ENCODE measurements at regions not wholly inside any gene's neighbourhood (a gene's known extent, or its start where the extent isn't known, plus 50 kb on each side); places are given as distances from the start of the nearest gene placed in this dataset.

- TF ChIP-seq MAX (IDR thresholded peaks at IDR 0.05) (0 out of 2 replicates have a peak, but pooled peaks have one; percentile 27), TAF1 (IDR thresholded peaks at IDR 0.05; ENCODE audit: low read depth, low read length) (no peak), BCL11A (IDR thresholded peaks at IDR 0.05; ENCODE audit: low read depth in 2 of 2, low read length in 2 of 2) (no peak), CHD1 (IDR thresholded peaks at IDR 0.05; ENCODE audit: low read depth, low read length) (no peak), RXRA (IDR thresholded peaks at IDR 0.05; ENCODE audit: insufficient read depth, low read depth, low read length) (0 out of 2 replicates have a peak, but pooled peaks have one; percentile 33), CHD7 (IDR thresholded peaks at IDR 0.05; ENCODE audit: insufficient replicate concordance, low read length) (no peak), SAP30 (IDR thresholded peaks at IDR 0.05; ENCODE audit: insufficient read depth, insufficient replicate concordance, low read length) (no peak), KDM5A (IDR thresholded peaks at IDR 0.05; ENCODE audit: low read length) (no peak), GABPA (IDR thresholded peaks at IDR 0.05; ENCODE audit: borderline replicate concordance, insufficient read depth, low read length) (no peak)
These were observed 102.6 kb downstream of the SELENOF start (continued) for GRCh38 chr1:86811142-86811924.
